Heart left ventricle (tissue), 13 donors: ENCODE measurements at regions not wholly inside any gene's neighbourhood (a gene's known extent, or its start where the extent isn't known, plus 50 kb on each side); places are given as distances from the start of the nearest gene placed in this dataset.

Experiments
- POLR2A ChIP-seq, 2 donors: fragments of 450-650 bp; IDR thresholded peaks; one replicate each; pipeline ENCODE4 v1.6.1; 2017; ENCODE audit warnings: antibody characterized with exemption in 2 of 2, mild to moderate bottlenecking in 2 of 2, moderate library complexity in 2 of 2
- TF ChIP-seq, protein P1 (sequence below), 12 donors: fragments of 200-600 bp; sonication (generic) in 4 of 12; IDR thresholded peaks; one replicate each; pipeline versions ENCODE4 v1.5.0 to v1.8.0; 2018 to 2022; ENCODE audit warnings: antibody characterized with exemption in 12 of 12, mild to moderate bottlenecking in 5 of 12
- donor health status: ischemic (EF 13 %, LVEDD 7.1; RV severe dilation, severe dysfunction).
- donor health status: DM: no; HTN: yes; CAD: no.
- donor health status: DM: no; HTN: no; CAD: no.
- donor health status: ischemic (EF 25% LVEDD 6.9; RV normal size, moderate dysfunction).
- donor health status: ischemic (EF 25% LVEDD 5.7; RV mildly dilated, moderate dysfunction).
- donor health status: ischemic (EF 35%, LVEDD 5.7; RV mildly dilated, moderate dysfunction).
- donor health status: nonischemic (EF 11% LVEDD 7.7; RV severe dilation, severe dysfunction).
- donor health status: DM: yes; HTN: yes; CAD: no.
- donor health status: PGD.
- donor health status: ischemic (EF 29% LVEDD 5.4; RV normal size, mild dysfunction).
- donor health status: nonischemic (EF 23%, LVEDD 6.1; RV moderate dilation, normal function).

DNA sequence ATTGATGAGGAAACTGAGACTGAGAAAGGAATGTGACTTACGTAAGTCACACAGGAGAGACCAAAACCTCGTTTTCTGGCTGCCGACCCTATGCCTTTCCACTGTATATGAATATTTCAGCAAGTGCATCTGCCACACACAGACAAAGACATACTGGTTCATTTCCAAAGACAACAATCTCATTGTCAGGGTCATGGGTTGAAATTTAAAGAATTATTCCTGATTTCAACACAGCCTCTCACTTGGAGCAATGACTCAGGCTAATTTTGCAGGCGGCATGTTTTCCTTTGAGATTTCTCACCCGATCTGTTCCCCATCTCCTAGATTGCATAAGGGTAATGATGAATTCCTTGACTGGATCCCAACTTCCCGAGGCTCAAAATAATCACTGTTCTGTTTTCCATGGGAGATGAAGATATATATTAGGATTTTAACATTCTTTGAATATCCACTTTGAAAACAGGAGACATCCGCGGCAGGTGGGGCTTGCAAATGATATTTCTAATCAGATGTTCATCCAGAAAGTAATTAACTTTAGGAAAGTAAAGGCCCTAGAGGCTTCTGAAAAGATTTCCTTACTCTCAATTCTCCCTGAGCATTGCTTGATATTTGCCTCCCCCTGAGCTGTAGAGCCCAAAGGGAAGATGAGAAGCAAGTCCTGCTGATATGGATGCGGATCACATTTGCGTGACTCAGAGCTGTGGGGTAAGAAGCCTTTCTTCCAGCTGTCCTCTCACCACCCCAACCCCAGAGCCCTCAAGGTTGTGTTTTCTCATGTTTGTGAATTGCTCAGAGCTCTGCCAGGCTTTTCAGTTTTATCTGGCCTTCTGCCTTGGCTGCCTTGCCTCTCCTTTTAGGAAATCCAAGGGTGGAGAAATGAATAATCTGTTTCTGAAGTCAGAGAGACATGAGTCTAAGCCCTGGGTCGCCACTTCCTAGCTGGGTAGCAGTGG lies 361.1 kb upstream of the BOD1L1 start:
- TF ChIP-seq POLR2A (IDR thresholded peaks at IDR 0.05) = no peak
- TF ChIP-seq, protein P1, sequence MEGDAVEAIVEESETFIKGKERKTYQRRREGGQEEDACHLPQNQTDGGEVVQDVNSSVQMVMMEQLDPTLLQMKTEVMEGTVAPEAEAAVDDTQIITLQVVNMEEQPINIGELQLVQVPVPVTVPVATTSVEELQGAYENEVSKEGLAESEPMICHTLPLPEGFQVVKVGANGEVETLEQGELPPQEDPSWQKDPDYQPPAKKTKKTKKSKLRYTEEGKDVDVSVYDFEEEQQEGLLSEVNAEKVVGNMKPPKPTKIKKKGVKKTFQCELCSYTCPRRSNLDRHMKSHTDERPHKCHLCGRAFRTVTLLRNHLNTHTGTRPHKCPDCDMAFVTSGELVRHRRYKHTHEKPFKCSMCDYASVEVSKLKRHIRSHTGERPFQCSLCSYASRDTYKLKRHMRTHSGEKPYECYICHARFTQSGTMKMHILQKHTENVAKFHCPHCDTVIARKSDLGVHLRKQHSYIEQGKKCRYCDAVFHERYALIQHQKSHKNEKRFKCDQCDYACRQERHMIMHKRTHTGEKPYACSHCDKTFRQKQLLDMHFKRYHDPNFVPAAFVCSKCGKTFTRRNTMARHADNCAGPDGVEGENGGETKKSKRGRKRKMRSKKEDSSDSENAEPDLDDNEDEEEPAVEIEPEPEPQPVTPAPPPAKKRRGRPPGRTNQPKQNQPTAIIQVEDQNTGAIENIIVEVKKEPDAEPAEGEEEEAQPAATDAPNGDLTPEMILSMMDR (IDR thresholded peaks at IDR 0.05) = no peak
